Stimulated activated CD8-positive, alpha-beta memory T cell treated with anti-CD3 and anti-CD28 coated beads, Interleukin-2, amount 100 ng/mL, for 1 hour (primary cell): ENCODE measurements at regions not wholly inside any gene's neighbourhood (a gene's known extent, or its start where the extent isn't known, plus 50 kb on each side); places are given as distances from the start of the nearest gene placed in this dataset.

ENCODE experiments used
- DNase-seq, 2 donors: peaks; one replicate each; pipeline ENCODE4 v3.0.0-alpha.2; 2020; ENCODE audit warnings: low read depth in 2 of 2

DNA sequence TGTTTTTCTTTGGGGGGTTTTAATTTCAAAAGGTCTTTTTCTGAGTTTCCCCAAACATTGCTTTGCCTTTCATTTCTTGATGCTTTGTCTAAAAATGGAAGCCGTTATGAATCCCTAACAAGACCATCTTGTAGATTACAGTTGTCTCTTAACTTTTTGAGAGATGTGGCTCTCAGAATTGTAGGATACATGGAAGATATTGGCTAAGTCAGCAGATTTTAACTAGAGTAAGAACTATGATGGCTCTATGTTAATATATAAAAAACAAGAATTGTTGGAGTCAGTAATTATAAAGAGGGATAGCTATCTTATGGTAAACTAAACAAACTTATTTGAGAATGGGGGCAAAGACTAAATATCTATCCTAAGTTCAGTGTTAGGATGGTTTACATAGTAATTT, 96.6 kb upstream of the HS3ST5 start:
- no peak for DNase-seq

DNA sequence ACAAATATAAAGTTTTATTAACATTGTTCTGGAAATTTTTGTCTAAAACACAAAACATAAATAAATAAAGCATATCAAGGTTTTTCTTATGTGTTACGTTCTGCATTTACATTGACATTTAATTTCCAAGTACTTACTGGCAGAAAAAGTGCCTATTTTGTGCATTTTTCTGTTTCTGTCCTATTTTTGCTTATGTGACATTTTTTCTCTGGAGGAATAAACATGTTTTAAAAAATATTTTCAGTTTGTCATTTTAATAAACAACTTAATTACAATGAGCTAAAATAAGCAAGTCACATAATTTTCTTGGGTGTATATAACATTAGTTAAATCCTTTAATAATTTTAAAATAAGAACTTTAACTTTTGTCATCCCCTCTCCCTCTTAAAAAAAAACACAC, 94.4 kb upstream of the HS3ST5 start:
- DNase-seq: no peak

- no peak for DNase-seq
Observed at GRCh38 chr6:114436691-114437090, 93.9 kb upstream of the HS3ST5 start.

DNA sequence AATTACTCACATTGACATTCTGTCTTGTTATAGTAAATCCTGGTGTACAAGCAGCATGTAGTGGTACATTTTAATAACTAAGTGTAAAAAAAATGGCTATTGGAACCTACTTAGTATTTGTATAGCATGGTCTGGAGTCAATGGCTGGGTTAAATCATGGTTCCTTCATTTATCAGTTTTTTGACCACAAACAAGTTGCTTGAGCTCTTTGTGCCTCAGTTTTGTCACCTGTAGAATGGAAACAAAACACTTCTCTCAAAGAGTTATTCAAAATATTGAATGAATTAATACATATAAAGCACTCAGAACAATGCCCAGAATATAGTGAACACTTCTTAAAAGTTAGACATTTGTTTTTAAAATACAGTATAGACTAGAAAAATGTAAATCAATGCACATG, 93.2 kb upstream of the HS3ST5 start:
- DNase-seq: no peak

- DNase-seq: no peak
Observed at GRCh38 chr6:114432400-114432799, 89.6 kb upstream of the HS3ST5 start.

- no peak for DNase-seq
Observed at GRCh38 chr6:114431641-114432040, 88.8 kb upstream of the HS3ST5 start.

GRCh38 chr6:114430534-114431124, 87.8 kb upstream of the HS3ST5 start:
- no peak for DNase-seq

DNA sequence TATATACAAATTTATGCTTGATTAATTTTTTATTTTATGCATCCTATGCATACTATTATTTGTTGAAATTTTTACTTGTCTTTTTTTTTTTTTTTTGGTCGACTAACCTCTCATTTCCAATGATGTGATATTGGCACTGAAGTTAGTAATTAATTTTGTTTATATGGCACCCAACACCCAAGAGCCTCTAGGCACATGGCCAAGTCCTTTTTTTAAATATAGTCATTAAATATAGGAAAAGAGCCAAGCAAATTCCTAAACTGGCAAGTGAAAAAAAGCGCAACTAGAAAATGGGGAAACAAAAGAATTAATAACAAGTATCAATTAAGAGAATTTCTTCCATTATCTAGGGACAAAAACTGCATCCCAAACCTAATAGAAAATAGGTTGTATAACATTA, 85.5 kb upstream of the HS3ST5 start:
- no peak for DNase-seq

GRCh38 chr6:114421199-114421598, 78.4 kb upstream of the HS3ST5 start:
- no peak for DNase-seq

DNA sequence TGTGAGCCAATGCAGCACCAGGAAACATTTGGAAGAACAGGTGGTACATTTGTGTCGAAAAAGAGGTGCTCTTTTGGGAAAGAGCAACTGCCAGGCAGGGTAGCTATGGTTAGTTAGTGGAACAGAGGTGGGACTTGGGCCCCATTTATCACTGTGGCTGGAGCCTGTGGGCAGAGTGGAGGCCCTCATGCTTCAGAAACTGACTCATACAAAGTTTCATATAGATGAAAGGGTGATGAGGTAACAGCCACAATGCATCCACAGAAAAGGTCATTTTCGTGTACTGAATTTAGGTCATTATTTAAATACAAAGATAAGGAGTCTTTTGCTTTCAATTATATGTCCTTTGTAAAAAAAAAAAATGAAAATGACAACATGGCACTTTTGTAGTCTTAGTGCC, 76.4 kb upstream of the HS3ST5 start:
- DNase-seq: no peak

DNA sequence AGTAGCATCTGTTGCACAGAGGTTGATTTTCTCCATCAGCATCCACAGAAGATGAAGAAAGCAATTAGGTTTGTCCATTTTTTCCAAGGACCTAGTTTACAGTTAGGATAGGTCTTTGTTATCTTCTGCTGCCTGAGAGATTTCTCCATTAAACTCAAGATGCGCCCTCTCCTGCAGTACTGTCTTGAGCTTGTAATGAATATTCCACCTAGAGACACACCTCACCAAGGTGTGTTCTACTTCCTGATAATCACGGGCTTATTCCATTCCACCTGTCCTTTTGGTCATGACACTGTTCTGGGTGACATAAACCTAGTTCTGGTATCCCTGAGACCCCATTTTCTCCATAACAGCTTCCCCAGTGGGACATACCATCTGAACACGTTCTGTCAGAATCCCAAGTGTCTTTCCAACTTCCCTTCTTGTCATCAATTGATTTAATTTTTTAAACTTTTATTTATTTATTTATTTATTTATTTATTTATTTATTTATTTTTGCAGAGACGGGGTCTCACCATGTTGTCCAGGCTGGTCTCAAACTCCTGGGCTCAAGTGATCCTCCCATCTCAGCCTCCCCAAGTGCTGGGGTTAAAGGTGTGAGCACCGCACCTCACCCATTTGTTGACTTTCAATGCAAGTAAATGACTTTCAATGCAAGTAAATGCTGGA, 75.6 kb upstream of the HS3ST5 start:
- no peak for DNase-seq

GRCh38 chr6:114407426-114408035, 64.7 kb upstream of the HS3ST5 start:
- no peak for DNase-seq

DNA sequence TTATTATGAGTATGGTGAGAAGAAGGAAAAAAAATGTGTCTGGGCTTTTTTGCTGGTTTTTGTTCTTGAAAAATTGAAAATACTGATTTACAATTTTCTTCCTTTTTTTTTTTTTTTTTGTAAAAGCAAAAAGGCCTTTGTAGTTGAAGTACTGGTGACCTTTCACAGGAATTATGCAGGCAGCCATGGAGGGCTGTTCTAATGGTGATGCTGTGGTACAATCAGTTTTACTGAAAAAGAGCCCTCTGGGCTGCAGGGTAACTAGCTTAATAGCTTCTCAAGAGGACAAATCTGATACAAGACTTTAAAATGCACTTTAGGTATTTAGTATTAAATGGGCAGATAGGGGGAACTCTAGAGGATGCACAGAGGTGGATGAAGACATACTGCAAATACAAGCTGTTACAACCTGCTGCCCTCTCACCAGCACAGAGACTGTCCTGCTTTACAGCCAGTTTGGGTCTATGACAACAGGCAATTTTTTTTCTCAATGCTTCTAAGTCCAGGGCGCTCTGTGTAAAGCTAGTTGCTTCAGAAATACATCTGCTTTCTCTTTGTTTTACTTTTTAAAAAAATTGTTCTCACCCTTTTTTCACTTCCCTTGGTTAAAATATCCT, 61.6 kb upstream of the HS3ST5 start:
- DNase-seq: no peak

GRCh38 chr6:114403858-114404257, 61.0 kb upstream of the HS3ST5 start:
- no peak for DNase-seq

GRCh38 chr6:114398481-114398880, 55.7 kb upstream of the HS3ST5 start:
- DNase-seq: no peak
